Lower lobe of right lung (tissue), 2 donors: ENCODE measurements at regions not wholly inside any gene's neighbourhood (a gene's known extent, or its start where the extent isn't known, plus 50 kb on each side); places are given as distances from the start of the nearest gene placed in this dataset.

ENCODE experiments used
- ATAC-seq, 2 donors: fragments of 200-7000 bp; cut with Tn5 transposase; one replicate each; pipeline ENCODE4 v1.9.1; 2020 to 2022; ENCODE audit warnings: mild to moderate bottlenecking in 2 of 2, moderate library complexity in 2 of 2
- DNase-seq: peaks from one replicate; pipeline ENCODE4 v3.0.0-alpha.2; 2020
- H3K27ac ChIP-seq: fragments of 200-600 bp; one replicate; pipeline ENCODE4 v1.8.0; 2022
- H3K27me3 ChIP-seq: fragments of 200-600 bp; one replicate; pipeline ENCODE4 v1.8.0; 2022; ENCODE audit warnings: low read depth
- H3K36me3 ChIP-seq: fragments of 200-600 bp; one replicate; pipeline ENCODE4 v1.8.0; 2022; ENCODE audit warnings: mild to moderate bottlenecking
- H3K4me1 ChIP-seq: fragments of 200-600 bp; one replicate; pipeline ENCODE4 v1.8.0; 2022
- H3K4me3 ChIP-seq: fragments of 200-600 bp; one replicate; pipeline ENCODE4 v1.8.0; 2022; ENCODE audit warnings: mild to moderate bottlenecking
- H3K9me3 ChIP-seq: fragments of 200-600 bp; one replicate; pipeline ENCODE4 v1.8.0; 2022
- intact Hi-C: fragments of 100-400 bp; cut with DNase I; formaldehyde crosslinking; loops from one replicate; pipeline ENCODE4 v1.11.0; 2022
- TF ChIP-seq, protein P1 (sequence below): fragments of 200-600 bp; IDR thresholded peaks from one replicate; pipeline ENCODE4 v1.8.0; 2022; ENCODE audit warnings: antibody characterized with exemption, mild to moderate bottlenecking
- donor health status: DM: no; HTN: yes; CAD: no; lungs with severe emphysema.

DNA sequence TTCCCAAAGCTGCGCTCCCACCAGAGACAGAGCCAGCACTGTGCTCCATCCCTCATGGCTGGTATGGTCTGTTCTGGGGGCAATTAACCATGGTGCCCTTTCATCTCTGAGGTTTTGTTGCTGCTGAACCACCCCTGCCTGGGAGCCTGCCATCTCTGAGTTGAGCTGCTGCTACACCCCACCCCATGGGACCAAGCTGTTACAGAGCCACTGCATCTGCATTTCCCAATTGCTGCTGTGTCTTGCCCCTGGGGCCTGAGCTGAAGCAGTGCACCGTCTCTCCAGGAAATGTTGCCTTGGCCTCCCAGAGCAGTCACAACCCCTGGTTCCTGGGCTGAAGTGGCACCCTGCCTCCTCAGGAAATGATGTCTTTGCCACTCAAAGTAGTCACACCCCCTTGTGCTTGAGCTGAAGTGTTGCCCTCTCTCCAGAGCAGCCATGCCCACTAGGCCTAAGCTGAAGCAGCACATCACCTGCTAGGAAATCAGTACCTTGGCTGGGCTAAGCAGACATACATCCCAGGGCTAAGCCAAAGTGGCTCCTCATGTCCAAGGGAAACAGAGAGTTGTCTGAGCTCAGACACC, 140.3 kb downstream of the RERGL start:
- no peak overlapping the region for H3K27ac ChIP-seq
- no peak overlapping the region for H3K4me3 ChIP-seq
- DNase-seq (no peak), ATAC-seq (peak; percentile 11 to 63)
- H3K27me3 ChIP-seq: no peaks in the 10 kb centered on the region
- intact Hi-C loops: no loop called here
- H3K4me1 ChIP-seq: no peaks in the 10 kb centered on the region
- H3K9me3 ChIP-seq: no peaks in the 10 kb centered on the region
- no peaks in the 10 kb centered on the region for H3K36me3 ChIP-seq
- TF ChIP-seq, protein P1, sequence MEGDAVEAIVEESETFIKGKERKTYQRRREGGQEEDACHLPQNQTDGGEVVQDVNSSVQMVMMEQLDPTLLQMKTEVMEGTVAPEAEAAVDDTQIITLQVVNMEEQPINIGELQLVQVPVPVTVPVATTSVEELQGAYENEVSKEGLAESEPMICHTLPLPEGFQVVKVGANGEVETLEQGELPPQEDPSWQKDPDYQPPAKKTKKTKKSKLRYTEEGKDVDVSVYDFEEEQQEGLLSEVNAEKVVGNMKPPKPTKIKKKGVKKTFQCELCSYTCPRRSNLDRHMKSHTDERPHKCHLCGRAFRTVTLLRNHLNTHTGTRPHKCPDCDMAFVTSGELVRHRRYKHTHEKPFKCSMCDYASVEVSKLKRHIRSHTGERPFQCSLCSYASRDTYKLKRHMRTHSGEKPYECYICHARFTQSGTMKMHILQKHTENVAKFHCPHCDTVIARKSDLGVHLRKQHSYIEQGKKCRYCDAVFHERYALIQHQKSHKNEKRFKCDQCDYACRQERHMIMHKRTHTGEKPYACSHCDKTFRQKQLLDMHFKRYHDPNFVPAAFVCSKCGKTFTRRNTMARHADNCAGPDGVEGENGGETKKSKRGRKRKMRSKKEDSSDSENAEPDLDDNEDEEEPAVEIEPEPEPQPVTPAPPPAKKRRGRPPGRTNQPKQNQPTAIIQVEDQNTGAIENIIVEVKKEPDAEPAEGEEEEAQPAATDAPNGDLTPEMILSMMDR: no peak

DNA sequence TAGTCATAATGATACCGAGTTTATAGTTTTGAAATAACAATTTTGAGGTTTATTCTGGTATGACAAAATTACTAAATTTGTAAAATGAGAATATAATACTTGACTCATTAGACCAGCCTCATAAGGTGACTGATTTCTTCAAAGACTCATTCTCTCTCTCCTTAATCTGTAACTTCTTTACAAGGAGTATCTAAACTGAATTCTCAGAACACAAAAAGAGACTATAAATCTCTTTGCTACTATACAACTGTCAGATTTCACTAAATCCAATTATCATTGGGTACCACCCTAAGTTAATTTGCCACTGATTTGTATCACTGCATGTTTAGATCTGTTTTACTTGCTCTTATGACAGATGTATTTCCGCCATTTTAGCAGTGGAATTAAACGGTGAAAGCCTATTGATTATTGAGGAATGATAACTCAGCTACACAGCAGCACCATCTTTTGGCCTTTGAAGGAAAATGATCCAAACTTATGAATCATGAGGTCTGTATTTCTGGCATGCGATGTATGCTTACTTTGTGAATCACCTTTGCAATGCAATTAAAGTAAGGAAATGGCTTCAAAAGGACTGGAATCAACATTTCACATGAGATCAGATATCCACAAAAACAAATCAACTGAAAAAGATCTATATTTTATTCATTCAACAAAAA, 161.2 kb downstream of the RERGL start:
- Histone ChIP-seq H3K9me3 (no peaks in the 10 kb centered on the region), H3K36me3 (no peaks in the 10 kb centered on the region), H3K4me1 (no peaks in the 10 kb centered on the region), H3K27me3 (no peaks in the 10 kb centered on the region), H3K4me3 (no peak overlapping the region), H3K27ac (no peak overlapping the region)
- intact Hi-C loops: no loop called here
- ATAC-seq: no peak
- TF ChIP-seq, protein P1: no peak
- no peak for DNase-seq

DNA sequence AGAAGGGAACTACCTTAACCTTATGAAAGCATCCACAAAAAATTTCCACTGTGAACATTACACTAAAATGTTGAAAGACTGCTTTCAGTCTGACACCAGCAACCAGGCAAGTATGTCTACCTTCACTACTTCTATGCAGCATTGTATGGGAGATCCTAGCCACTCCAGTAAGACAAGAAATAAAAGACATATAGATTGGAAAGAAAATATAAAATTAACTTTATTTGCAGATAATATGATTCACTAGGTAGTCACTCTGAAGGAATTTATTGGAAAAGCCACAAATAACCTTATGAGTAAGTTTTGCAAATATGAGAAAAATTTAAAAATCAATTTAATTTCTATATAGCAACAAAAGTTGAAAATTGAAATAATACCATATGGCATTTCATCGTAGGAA, 172.0 kb downstream of the RERGL start:
- DNase-seq: no peak
- TF ChIP-seq, protein P1: no peak
- H3K27ac ChIP-seq: no peak overlapping the region
- intact Hi-C loops: no loop called here
- no peaks in the 10 kb centered on the region for H3K4me1 ChIP-seq
- H3K36me3 ChIP-seq: no peaks in the 10 kb centered on the region
- H3K4me3 ChIP-seq: no peak overlapping the region
- no peak for ATAC-seq
- H3K27me3 ChIP-seq: no peaks in the 10 kb centered on the region
- no peaks in the 10 kb centered on the region for H3K9me3 ChIP-seq

- Histone ChIP-seq H3K4me3 (no peak overlapping the region), H3K27ac (no peak overlapping the region), H3K9me3 (no peaks in the 10 kb centered on the region), H3K27me3 (no peaks in the 10 kb centered on the region), H3K4me1 (no peaks in the 10 kb centered on the region), H3K36me3 (no peaks in the 10 kb centered on the region)
- TF ChIP-seq, protein P1: no peak
- intact Hi-C loops: no loop called here
- ATAC-seq (no peak), DNase-seq (no peak)
Observed at GRCh38 chr12:17884581-17884980, 205.4 kb downstream of the RERGL start.

DNA sequence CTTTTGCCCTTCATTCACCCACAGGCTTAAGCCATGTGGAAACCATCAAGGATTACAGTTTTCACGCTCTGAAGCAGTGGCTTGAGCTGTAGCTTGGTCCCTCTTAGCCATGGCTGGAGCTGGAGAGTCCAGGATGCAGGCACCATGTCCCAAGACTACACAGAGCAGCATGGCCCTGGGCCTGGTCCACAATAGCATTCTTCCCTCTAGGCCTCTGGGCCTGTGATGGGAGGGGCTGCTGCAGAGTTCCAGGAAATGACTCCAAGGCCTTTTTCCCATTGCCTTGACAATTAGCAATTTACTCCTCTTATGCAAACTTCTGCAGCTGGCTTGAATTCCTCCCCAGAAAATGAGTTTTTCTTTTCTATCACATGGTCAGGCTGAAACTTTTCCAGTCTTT, 211.3 kb downstream of the RERGL start:
- Histone ChIP-seq H3K4me1 (no peaks in the 10 kb centered on the region), H3K27ac (no peak overlapping the region), H3K4me3 (no peak overlapping the region), H3K36me3 (no peaks in the 10 kb centered on the region), H3K9me3 (no peaks in the 10 kb centered on the region), H3K27me3 (no peaks in the 10 kb centered on the region)
- TF ChIP-seq, protein P1: no peak
- DNase-seq: no peak
- intact Hi-C loops: no loop called here
- no peak for ATAC-seq
